ENCODE measurements at regions not wholly inside any gene's neighbourhood (a gene's known extent, or its start where the extent isn't known, plus 50 kb on each side); places are given as distances from the start of the nearest gene placed in this dataset.

DNA sequence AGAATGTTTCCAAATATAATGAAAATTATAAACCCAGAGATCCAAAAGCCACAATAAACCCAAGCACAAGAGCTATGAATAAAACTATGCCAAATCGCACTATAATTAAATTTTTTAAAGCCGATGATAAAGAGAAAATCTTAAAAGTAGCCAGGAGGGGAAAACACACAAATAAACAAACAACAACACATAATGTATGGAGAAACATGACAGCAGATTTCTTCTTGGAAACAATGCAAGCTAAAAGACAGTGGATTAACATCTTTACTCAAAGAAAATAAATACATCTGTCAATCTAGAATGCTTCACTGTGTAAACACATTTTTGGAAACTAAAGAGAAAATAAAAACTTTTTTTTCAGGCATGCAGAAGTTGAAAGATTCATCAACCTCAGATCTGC, 53.0 kb upstream of the SMOX start:
- Histone ChIP-seq H3K36me3 (replicated peaks in 1 of 2; ENCODE audit: control insufficient read depth in 1 of 2, insufficient read depth in 2 of 2, low read length in 2 of 2) (no peaks in the 10 kb centered on the region), H3K9ac (ENCODE audit: insufficient read depth, low read depth, low read length) (no peak overlapping the region), H4K20me1 (ENCODE audit: insufficient read depth, low read length) (no peaks in the 10 kb centered on the region), H3K79me2 (ENCODE audit: insufficient read depth, low read length) (no peaks in the 10 kb centered on the region), H2AFZ (ENCODE audit: low read length) (no peak overlapping the region), H3K9me3 (ENCODE audit: low read length) (0 out of 2 replicates have a peak, but pooled peaks cover 4% of the 10 kb centered on the region), H3K27ac (ENCODE audit: extremely low read length, insufficient read depth, low read length) (no peak overlapping the region), H3K4me1 (ENCODE audit: insufficient read depth, low read length) (peaks cover 19% of the 10 kb centered on the region), H3K27me3 (ENCODE audit: control insufficient read depth in 1 of 2, insufficient read depth in 2 of 2, low read length in 2 of 2) (no peaks in the 10 kb centered on the region), H3K4me3 (replicated peaks in 1 of 3; ENCODE audit: insufficient read depth in 1 of 3, low read depth in 2 of 3, low read length in 3 of 3) (no peak overlapping the region), H3K4me2 (ENCODE audit: low read depth, low read length) (no peak overlapping the region)
- in situ Hi-C loops (cut with HindIII; ENCODE audit: extremely low pct_ligation_motif_present, low pct_unique_long_range_greater_than_20kb) = no loop called here
- intact Hi-C loops (cut with micrococcal nuclease; ENCODE audit: unreplicated experiment) = no loop called here
- no peak for DNase-seq (ENCODE audit: low spot score)
- TF ChIP-seq ZNF225 (CRISPR knock-in tag; IDR thresholded peaks at IDR 0.05) (no peak), ZNF317 (CRISPR knock-in tag; IDR thresholded peaks at IDR 0.05) (peak; percentile 97)
- TF ChIP-seq, protein P1, sequence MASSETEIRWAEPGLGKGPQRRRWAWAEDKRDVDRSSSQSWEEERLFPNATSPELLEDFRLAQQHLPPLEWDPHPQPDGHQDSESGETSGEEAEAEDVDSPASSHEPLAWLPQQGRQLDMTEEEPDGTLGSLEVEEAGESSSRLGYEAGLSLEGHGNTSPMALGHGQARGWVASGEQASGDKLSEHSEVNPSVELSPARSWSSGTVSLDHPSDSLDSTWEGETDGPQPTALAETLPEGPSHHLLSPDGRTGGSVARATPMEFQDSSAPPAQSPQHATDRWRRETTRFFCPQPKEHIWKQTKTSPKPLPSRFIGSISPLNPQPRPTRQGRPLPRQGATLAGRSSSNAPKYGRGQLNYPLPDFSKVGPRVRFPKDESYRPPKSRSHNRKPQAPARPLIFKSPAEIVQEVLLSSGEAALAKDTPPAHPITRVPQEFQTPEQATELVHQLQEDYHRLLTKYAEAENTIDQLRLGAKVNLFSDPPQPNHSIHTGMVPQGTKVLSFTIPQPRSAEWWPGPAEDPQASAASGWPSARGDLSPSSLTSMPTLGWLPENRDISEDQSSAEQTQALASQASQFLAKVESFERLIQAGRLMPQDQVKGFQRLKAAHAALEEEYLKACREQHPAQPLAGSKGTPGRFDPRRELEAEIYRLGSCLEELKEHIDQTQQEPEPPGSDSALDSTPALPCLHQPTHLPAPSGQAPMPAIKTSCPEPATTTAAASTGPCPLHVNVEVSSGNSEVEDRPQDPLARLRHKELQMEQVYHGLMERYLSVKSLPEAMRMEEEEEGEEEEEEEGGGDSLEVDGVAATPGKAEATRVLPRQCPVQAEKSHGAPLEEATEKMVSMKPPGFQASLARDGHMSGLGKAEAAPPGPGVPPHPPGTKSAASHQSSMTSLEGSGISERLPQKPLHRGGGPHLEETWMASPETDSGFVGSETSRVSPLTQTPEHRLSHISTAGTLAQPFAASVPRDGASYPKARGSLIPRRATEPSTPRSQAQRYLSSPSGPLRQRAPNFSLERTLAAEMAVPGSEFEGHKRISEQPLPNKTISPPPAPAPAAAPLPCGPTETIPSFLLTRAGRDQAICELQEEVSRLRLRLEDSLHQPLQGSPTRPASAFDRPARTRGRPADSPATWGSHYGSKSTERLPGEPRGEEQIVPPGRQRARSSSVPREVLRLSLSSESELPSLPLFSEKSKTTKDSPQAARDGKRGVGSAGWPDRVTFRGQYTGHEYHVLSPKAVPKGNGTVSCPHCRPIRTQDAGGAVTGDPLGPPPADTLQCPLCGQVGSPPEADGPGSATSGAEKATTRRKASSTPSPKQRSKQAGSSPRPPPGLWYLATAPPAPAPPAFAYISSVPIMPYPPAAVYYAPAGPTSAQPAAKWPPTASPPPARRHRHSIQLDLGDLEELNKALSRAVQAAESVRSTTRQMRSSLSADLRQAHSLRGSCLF (CRISPR knock-in tag; IDR thresholded peaks at IDR 0.05; ENCODE audit: borderline replicate concordance) = no peak
- ATAC-seq = no peak
- CTCF ChIA-PET (ENCODE audit: low intra/inter-chr PET ratio, low total read pairs) = no interaction called here
- 2% methylated on average over 2 of the region's 2 CpGs for WGBS (ENCODE audit: low lambda C conversion rate)
- POLR2A ChIA-PET = no interaction called here
- no TSS peak for BruUV-seq (replicated peaks)
- no peak for FAIRE-seq
